Type B pancreatic cell (in vitro differentiated cells): ENCODE measurements at regions not wholly inside any gene's neighbourhood (a gene's known extent, or its start where the extent isn't known, plus 50 kb on each side); places are given as distances from the start of the nearest gene placed in this dataset.

Experiments
- DNase-seq: peaks from one replicate; pipeline ENCODE4 v3.0.0; 2021; ENCODE audit warnings: mixed read lengths; ENCODE audit not compliant: unreplicated experiment; ENCODE audit errors: extremely low spot score
- H3K27ac Mint-ChIP-seq: 2 replicates; pipeline ENCODE4 v1.8.0; 2021; ENCODE audit warnings: mild to moderate bottlenecking, mixed read lengths
- H3K27me3 Mint-ChIP-seq: 2 replicates; pipeline ENCODE4 v1.8.0; 2021; ENCODE audit warnings: mixed read lengths
- H3K36me3 Mint-ChIP-seq: 2 replicates; pipeline ENCODE4 v1.8.0; 2021; ENCODE audit warnings: mixed read lengths
- H3K4me1 Mint-ChIP-seq: one replicate; pipeline ENCODE4 v1.8.0; 2021; ENCODE audit warnings: mixed read lengths; ENCODE audit not compliant: unreplicated experiment
- H3K4me3 Mint-ChIP-seq: 2 replicates; pipeline ENCODE4 v1.8.0; 2021; ENCODE audit warnings: mild to moderate bottlenecking, mixed read lengths
- H3K9me3 Mint-ChIP-seq: 2 replicates; pipeline ENCODE4 v1.8.0; 2021; ENCODE audit warnings: mixed read lengths
- CTCF ChIP-seq: fragments of 200-600 bp; sonication (generic); conservative IDR thresholded peaks from 2 replicates; pipeline ENCODE4 v1.5.0; 2021; ENCODE audit warnings: antibody characterized with exemption, mild to moderate bottlenecking

- Mint-ChIP-seq H3K4me3 (no peak overlapping the region), H3K36me3 (no peaks in the 10 kb centered on the region), H3K9me3 (no peaks in the 10 kb centered on the region), H3K27me3 (no peaks in the 10 kb centered on the region), H3K4me1 (no peaks in the 10 kb centered on the region), H3K27ac (no peak overlapping the region)
- no peak for TF ChIP-seq CTCF
- no peak for DNase-seq
Observed at GRCh38 chr2:143953451-143954030, 566.4 kb downstream of the ZEB2 start.

GRCh38 chr2:143952536-143952935, 567.4 kb downstream of the ZEB2 start:
- no peak for DNase-seq
- H3K9me3 Mint-ChIP-seq, result no peaks in the 10 kb centered on the region
- H3K36me3 Mint-ChIP-seq, result no peaks in the 10 kb centered on the region
- H3K4me1 Mint-ChIP-seq, result no peaks in the 10 kb centered on the region
- H3K4me3 Mint-ChIP-seq, result no peak overlapping the region
- H3K27me3 Mint-ChIP-seq, result no peaks in the 10 kb centered on the region
- H3K27ac Mint-ChIP-seq, result no peak overlapping the region
- no peak for TF ChIP-seq CTCF

- Mint-ChIP-seq H3K9me3 (no peaks in the 10 kb centered on the region), H3K27me3 (no peaks in the 10 kb centered on the region), H3K4me1 (no peaks in the 10 kb centered on the region), H3K36me3 (no peaks in the 10 kb centered on the region), H3K4me3 (no peak overlapping the region), H3K27ac (no peak overlapping the region)
- TF ChIP-seq CTCF, result no peak
- DNase-seq, result no peak
Observed at GRCh38 chr2:143950704-143951103, 569.2 kb downstream of the ZEB2 start.

GRCh38 chr2:143949121-143949848, 570.6 kb downstream of the ZEB2 start:
- no peak overlapping the region for H3K4me3 Mint-ChIP-seq

GRCh38 chr2:143948710-143949109, 571.2 kb downstream of the ZEB2 start:
- peaks cover 3% of the 10 kb centered on the region for H3K36me3 Mint-ChIP-seq
- H3K9me3 Mint-ChIP-seq, result no peaks in the 10 kb centered on the region
- no peaks in the 10 kb centered on the region for H3K27me3 Mint-ChIP-seq
- H3K4me3 Mint-ChIP-seq, result no peak overlapping the region
- TF ChIP-seq CTCF, result no peak
- H3K4me1 Mint-ChIP-seq, result no peaks in the 10 kb centered on the region
- no peak overlapping the region for H3K27ac Mint-ChIP-seq
- no peak for DNase-seq

More at GRCh38 chr2:143949121-143949848, 570.6 kb downstream of the ZEB2 start:
- no peaks in the 10 kb centered on the region for H3K4me1 Mint-ChIP-seq
- H3K9me3 Mint-ChIP-seq, result no peaks in the 10 kb centered on the region
- TF ChIP-seq CTCF, result no peak
- DNase-seq, result no peak
- no peaks in the 10 kb centered on the region for H3K27me3 Mint-ChIP-seq
- H3K27ac Mint-ChIP-seq, result no peak overlapping the region
- H3K36me3 Mint-ChIP-seq, result peaks cover 3% of the 10 kb centered on the region
